ENCODE measurements at regions not wholly inside any gene's neighbourhood (a gene's known extent, or its start where the extent isn't known, plus 50 kb on each side); places are given as distances from the start of the nearest gene placed in this dataset.

- no peak for DNase-seq (ENCODE audit: insufficient read length, low spot score, missing footprints)
- Histone ChIP-seq H3K9me3 (ENCODE audit: low read depth, low read length) (no peaks in the 10 kb centered on the region), H3K27me3 (ENCODE audit: insufficient read depth, low read length) (peaks cover 20% of the 10 kb centered on the region), H3K4me1 (ENCODE audit: insufficient read depth, low read length) (no peaks in the 10 kb centered on the region), H3K4me2 (ENCODE audit: insufficient read depth, low read length) (no peak overlapping the region), H3K27ac (ENCODE audit: low read depth, low read length) (no peak overlapping the region), H3K79me2 (ENCODE audit: insufficient read depth, low read length) (no peaks in the 10 kb centered on the region), H3K4me3 (ENCODE audit: insufficient read depth, low read length) (no peak overlapping the region), H4K20me1 (ENCODE audit: insufficient read depth, low read length) (no peaks in the 10 kb centered on the region), H2AFZ (ENCODE audit: low read length) (no peak overlapping the region), H3K36me3 (ENCODE audit: insufficient read depth, low read length) (no peaks in the 10 kb centered on the region)
- TF ChIP-seq, protein P1, sequence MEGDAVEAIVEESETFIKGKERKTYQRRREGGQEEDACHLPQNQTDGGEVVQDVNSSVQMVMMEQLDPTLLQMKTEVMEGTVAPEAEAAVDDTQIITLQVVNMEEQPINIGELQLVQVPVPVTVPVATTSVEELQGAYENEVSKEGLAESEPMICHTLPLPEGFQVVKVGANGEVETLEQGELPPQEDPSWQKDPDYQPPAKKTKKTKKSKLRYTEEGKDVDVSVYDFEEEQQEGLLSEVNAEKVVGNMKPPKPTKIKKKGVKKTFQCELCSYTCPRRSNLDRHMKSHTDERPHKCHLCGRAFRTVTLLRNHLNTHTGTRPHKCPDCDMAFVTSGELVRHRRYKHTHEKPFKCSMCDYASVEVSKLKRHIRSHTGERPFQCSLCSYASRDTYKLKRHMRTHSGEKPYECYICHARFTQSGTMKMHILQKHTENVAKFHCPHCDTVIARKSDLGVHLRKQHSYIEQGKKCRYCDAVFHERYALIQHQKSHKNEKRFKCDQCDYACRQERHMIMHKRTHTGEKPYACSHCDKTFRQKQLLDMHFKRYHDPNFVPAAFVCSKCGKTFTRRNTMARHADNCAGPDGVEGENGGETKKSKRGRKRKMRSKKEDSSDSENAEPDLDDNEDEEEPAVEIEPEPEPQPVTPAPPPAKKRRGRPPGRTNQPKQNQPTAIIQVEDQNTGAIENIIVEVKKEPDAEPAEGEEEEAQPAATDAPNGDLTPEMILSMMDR (IDR thresholded peaks at IDR 0.05; ENCODE audit: extremely low read depth, low read depth, low read length): no peak
Observed at GRCh38 chr15:60218256-60218655, 179.5 kb downstream of the ANXA2 start.

DNA sequence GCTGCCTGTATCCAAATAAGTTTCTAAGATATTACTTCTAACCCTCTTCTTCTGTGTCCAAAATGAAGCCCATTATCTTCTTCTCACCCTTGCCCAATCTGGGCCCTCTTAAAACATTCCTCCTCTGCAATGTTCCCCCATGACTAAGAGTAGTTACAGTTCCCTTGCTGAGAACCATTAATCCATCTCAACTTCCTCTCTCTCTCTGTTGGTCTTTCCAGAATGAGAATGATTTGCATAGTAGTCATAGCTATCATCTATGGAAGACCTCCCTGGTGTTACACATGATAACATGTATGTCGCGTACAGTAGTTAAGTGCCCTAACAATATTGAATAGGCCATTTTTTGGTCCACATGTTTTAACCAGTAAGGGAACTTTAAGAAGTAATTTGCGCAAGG is 177.9 kb downstream of the ANXA2 start:
- Histone ChIP-seq H3K36me3 (ENCODE audit: insufficient read depth, low read length) (no peaks in the 10 kb centered on the region), H2AFZ (ENCODE audit: low read length) (no peak overlapping the region), H3K4me3 (ENCODE audit: insufficient read depth, low read length) (no peak overlapping the region), H3K9me3 (ENCODE audit: low read depth, low read length) (no peaks in the 10 kb centered on the region), H3K4me2 (ENCODE audit: insufficient read depth, low read length) (no peak overlapping the region), H3K4me1 (ENCODE audit: insufficient read depth, low read length) (no peaks in the 10 kb centered on the region), H3K79me2 (ENCODE audit: insufficient read depth, low read length) (no peaks in the 10 kb centered on the region), H3K27ac (ENCODE audit: low read depth, low read length) (no peak overlapping the region), H4K20me1 (ENCODE audit: insufficient read depth, low read length) (no peaks in the 10 kb centered on the region), H3K27me3 (ENCODE audit: insufficient read depth, low read length) (peaks cover 29% of the 10 kb centered on the region)
- TF ChIP-seq, protein P1 (IDR thresholded peaks at IDR 0.05; ENCODE audit: extremely low read depth, low read depth, low read length): no peak
- DNase-seq (ENCODE audit: insufficient read length, low spot score, missing footprints): no peak

DNA sequence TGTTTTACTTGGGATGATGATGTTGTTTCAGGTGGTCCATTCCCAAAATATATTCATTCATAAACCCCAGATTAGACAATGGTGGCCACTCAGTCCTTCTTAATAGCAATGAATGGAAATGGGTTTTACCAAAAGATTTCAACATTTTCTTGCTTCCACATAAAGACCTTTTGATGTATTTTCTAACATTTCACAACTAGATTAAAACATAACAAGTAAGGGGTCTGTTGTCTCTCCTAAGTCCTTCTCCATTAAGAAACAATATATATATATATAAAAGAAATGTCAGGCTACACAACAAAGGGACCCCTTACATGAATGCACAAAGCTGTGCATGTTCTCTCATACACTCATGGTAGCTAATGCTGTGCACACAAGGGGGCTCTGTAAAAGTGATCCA is 176.4 kb downstream of the ANXA2 start:
- no peak for DNase-seq (ENCODE audit: insufficient read length, low spot score, missing footprints)
- no peak overlapping the region for H3K27ac ChIP-seq (ENCODE audit: low read depth, low read length)
- H3K79me2 ChIP-seq (ENCODE audit: insufficient read depth, low read length): no peaks in the 10 kb centered on the region
- H4K20me1 ChIP-seq (ENCODE audit: insufficient read depth, low read length): no peaks in the 10 kb centered on the region
- no peak overlapping the region for H2AFZ ChIP-seq (ENCODE audit: low read length)
- H3K4me1 ChIP-seq (ENCODE audit: insufficient read depth, low read length): no peaks in the 10 kb centered on the region
- TF ChIP-seq, protein P1 (IDR thresholded peaks at IDR 0.05; ENCODE audit: extremely low read depth, low read depth, low read length): no peak
- H3K36me3 ChIP-seq (ENCODE audit: insufficient read depth, low read length): no peaks in the 10 kb centered on the region
- no peaks in the 10 kb centered on the region for H3K9me3 ChIP-seq (ENCODE audit: low read depth, low read length)
- peaks cover 29% of the 10 kb centered on the region for H3K27me3 ChIP-seq (ENCODE audit: insufficient read depth, low read length)
- no peak overlapping the region for H3K4me3 ChIP-seq (ENCODE audit: insufficient read depth, low read length)
- H3K4me2 ChIP-seq (ENCODE audit: insufficient read depth, low read length): no peak overlapping the region

DNA sequence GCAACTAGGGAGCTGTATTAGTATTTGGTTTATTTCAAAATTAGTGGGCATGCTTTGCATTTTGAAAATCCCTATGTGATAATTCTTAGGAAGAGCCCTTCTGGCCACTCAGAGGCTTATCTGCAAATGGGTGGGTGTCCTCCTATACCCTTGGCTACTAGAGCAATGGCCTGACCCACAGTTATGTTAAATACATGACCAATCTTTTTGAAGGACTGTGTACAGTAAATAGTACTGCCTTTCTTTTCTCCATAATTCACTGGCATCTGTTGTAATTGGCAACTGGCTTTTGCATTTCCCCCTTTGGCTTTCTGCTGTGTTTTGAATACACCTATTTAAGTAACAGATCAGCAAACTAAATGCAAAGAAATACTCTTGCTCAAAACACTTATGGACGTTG is 175.4 kb downstream of the ANXA2 start:
- peaks cover 39% of the 10 kb centered on the region for H3K27me3 ChIP-seq (ENCODE audit: insufficient read depth, low read length)
- no peak overlapping the region for H2AFZ ChIP-seq (ENCODE audit: low read length)
- TF ChIP-seq, protein P1 (IDR thresholded peaks at IDR 0.05; ENCODE audit: extremely low read depth, low read depth, low read length): no peak
- H3K4me3 ChIP-seq (ENCODE audit: insufficient read depth, low read length): no peak overlapping the region
- H4K20me1 ChIP-seq (ENCODE audit: insufficient read depth, low read length): no peaks in the 10 kb centered on the region
- no peak overlapping the region for H3K27ac ChIP-seq (ENCODE audit: low read depth, low read length)
- no peaks in the 10 kb centered on the region for H3K79me2 ChIP-seq (ENCODE audit: insufficient read depth, low read length)
- no peaks in the 10 kb centered on the region for H3K36me3 ChIP-seq (ENCODE audit: insufficient read depth, low read length)
- no peaks in the 10 kb centered on the region for H3K4me1 ChIP-seq (ENCODE audit: insufficient read depth, low read length)
- H3K4me2 ChIP-seq (ENCODE audit: insufficient read depth, low read length): no peak overlapping the region
- no peaks in the 10 kb centered on the region for H3K9me3 ChIP-seq (ENCODE audit: low read depth, low read length)
- no peak for DNase-seq (ENCODE audit: insufficient read length, low spot score, missing footprints)

Measured in osteoblast (primary cell).